Panc1 (cell line): ENCODE measurements at regions not wholly inside any gene's neighbourhood (a gene's known extent, or its start where the extent isn't known, plus 50 kb on each side); places are given as distances from the start of the nearest gene placed in this dataset.

Source experiments
- ATAC-seq: fragments of 200-7000 bp; cut with Tn5 transposase; 2 replicates; pipeline ENCODE4 v1.9.1; 2020; ENCODE audit warnings: mild to moderate bottlenecking, moderate library complexity
- BruUV-seq: library from RNA; stranded (reverse); fragments of 400-500 nt; replicated peaks from 2 replicates; lab custom pipeline; 2021; lab: Mats Ljungman, UMichigan
- CTCF ChIA-PET: fragments of 300-600 bp; sonication (Branson Sonifier 250); formaldehyde crosslinking; loops from one replicate; lab custom pipeline; 2022; ENCODE audit warnings: antibody characterized with exemption; lab: Charles Lee
- POLR2A ChIA-PET: fragments of 300-600 bp; sonication (Branson Sonifier 250); formaldehyde crosslinking; loops from one replicate; lab custom pipeline; 2022; ENCODE audit warnings: antibody characterized with exemption; lab: Charles Lee
- DNase-seq: peaks from one replicate; pipeline ENCODE4 v3.0.0-alpha.2; 2010; ENCODE audit warnings: low read depth, low spot score
- H3K27ac ChIP-seq: 2 replicates; pipeline ENCODE4 v1.5.1; 2011; ENCODE audit warnings: mild to moderate bottlenecking, low read length, inconsistent platforms
- H3K27me3 ChIP-seq: fragments of 200-500 bp; sonication (Bioruptor generic); 2 replicates; pipeline ENCODE4 v1.6.0; 2014; ENCODE audit warnings: low read length, inconsistent platforms; ENCODE audit not compliant: control insufficient read depth, insufficient read depth
- H3K36me3 ChIP-seq: fragments of 200-500 bp; sonication (Bioruptor generic); 2 replicates; pipeline ENCODE4 v1.5.1; 2014; ENCODE audit warnings: inconsistent platforms, mild to moderate bottlenecking, low read length, moderate library complexity; ENCODE audit not compliant: control insufficient read depth, insufficient read depth
- H3K4me1 ChIP-seq: 2 replicates; pipeline ENCODE4 v1.5.1; 2011; ENCODE audit warnings: inconsistent platforms, mild to moderate bottlenecking, low read length, moderate library complexity; ENCODE audit not compliant: control insufficient read depth, insufficient read depth
- H3K4me3 ChIP-seq, 2 experiments: 2 replicates each; pipeline ENCODE4 v1.5.1; 2011 to 2012; ENCODE audit warnings: low read depth in 2 of 2, low read length in 2 of 2, mild to moderate bottlenecking in 2 of 2, inconsistent platforms in 1 of 2, moderate library complexity in 1 of 2
- H3K9me3 ChIP-seq: fragments of 200-500 bp; sonication (Bioruptor generic); 2 replicates; pipeline ENCODE4 v1.5.1; 2014; ENCODE audit warnings: low read depth, mild to moderate bottlenecking, inconsistent platforms, low read length, moderate library complexity; ENCODE audit not compliant: control insufficient read depth, insufficient read depth
- POLR2AphosphoS5 ChIP-seq: IDR thresholded peaks from 2 replicates; pipeline ENCODE4 v1.6.1; 2012; ENCODE audit warnings: mild to moderate bottlenecking, low read depth, low read length, moderate library complexity
- SIN3A ChIP-seq: IDR thresholded peaks from 2 replicates; pipeline ENCODE4 v1.6.1; 2012; ENCODE audit warnings: low read depth, mild to moderate bottlenecking, low read length, moderate library complexity, borderline replicate concordance; ENCODE audit not compliant: insufficient read depth
- TCF7L2 ChIP-seq: IDR thresholded peaks from 2 replicates; pipeline ENCODE4 v1.6.1; 2011; ENCODE audit warnings: mild to moderate bottlenecking, low read depth, low read length, inconsistent platforms
- in situ Hi-C: cut with HindIII; loops from 2 replicates; pipeline ENCODE4 v1.10.0; 2016; ENCODE audit warnings: low sequenced_read_pairs, low pct_unique_long_range_greater_than_20kb
- intact Hi-C: fragments of 100-400 bp; cut with micrococcal nuclease; formaldehyde crosslinking; loops from one replicate; pipeline ENCODE4 v1.10.0; 2022; ENCODE audit not compliant: unreplicated experiment
- TF ChIP-seq, protein P1 (sequence below): fragments of 450-650 bp; IDR thresholded peaks from 2 replicates; pipeline ENCODE4 v1.5.1; 2017; ENCODE audit warnings: mild to moderate bottlenecking
- TF ChIP-seq, protein P2 (sequence below), 2 experiments: IDR thresholded peaks; 2 replicates each; pipeline ENCODE4 v1.6.1; 2011 to 2012; ENCODE audit warnings: low read depth in 2 of 2, control low read depth in 1 of 2, low read length in 1 of 2, mild to moderate bottlenecking in 1 of 2, moderate library complexity in 1 of 2; ENCODE audit not compliant: insufficient read depth in 1 of 2

DNA sequence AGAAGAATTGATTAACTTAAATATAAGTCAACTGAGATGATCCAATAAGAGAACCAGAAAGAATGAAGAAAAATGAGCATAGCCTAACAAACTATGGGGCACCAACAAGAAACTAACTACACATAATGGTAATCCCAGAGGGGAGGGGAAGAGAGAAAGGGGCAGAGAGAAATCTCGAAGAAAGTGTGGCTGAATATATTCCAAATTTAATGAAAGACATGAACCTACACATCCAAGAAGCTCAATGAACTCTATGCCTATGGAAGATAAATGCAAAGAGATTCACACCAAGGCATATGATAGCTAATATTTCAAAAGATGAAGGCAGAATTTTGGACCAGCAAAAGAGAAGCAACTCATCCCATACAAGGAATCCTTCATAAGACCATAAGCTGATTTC lies 649.2 kb downstream of the ZEB2 start:
- Histone ChIP-seq H3K4me3 (no peak overlapping the region), H3K27ac (no peak overlapping the region), H3K4me1 (no peaks in the 10 kb centered on the region), H3K27me3 (no peaks in the 10 kb centered on the region), H3K36me3 (no peaks in the 10 kb centered on the region), H3K9me3 (0 out of 2 replicates have a peak, but pooled peaks cover 3% of the 10 kb centered on the region)
- DNase-seq (no peak), ATAC-seq (no peak)
- CTCF ChIA-PET = interaction anchor here (0.9 kb wide), 1 partner anchor 9 kb away, joined by 3 read pairs; no protein-coding TSS in a partner anchor
- POLR2A ChIA-PET = no interaction called here
- BruUV-seq = no TSS peak
- in situ Hi-C loops = no loop called here
- intact Hi-C loops = no loop called here
- TF ChIP-seq SIN3A (no peak), POLR2AphosphoS5 (no peak), TCF7L2 (no peak)
- TF ChIP-seq, protein P1, sequence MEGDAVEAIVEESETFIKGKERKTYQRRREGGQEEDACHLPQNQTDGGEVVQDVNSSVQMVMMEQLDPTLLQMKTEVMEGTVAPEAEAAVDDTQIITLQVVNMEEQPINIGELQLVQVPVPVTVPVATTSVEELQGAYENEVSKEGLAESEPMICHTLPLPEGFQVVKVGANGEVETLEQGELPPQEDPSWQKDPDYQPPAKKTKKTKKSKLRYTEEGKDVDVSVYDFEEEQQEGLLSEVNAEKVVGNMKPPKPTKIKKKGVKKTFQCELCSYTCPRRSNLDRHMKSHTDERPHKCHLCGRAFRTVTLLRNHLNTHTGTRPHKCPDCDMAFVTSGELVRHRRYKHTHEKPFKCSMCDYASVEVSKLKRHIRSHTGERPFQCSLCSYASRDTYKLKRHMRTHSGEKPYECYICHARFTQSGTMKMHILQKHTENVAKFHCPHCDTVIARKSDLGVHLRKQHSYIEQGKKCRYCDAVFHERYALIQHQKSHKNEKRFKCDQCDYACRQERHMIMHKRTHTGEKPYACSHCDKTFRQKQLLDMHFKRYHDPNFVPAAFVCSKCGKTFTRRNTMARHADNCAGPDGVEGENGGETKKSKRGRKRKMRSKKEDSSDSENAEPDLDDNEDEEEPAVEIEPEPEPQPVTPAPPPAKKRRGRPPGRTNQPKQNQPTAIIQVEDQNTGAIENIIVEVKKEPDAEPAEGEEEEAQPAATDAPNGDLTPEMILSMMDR = no peak
- TF ChIP-seq, protein P2, sequence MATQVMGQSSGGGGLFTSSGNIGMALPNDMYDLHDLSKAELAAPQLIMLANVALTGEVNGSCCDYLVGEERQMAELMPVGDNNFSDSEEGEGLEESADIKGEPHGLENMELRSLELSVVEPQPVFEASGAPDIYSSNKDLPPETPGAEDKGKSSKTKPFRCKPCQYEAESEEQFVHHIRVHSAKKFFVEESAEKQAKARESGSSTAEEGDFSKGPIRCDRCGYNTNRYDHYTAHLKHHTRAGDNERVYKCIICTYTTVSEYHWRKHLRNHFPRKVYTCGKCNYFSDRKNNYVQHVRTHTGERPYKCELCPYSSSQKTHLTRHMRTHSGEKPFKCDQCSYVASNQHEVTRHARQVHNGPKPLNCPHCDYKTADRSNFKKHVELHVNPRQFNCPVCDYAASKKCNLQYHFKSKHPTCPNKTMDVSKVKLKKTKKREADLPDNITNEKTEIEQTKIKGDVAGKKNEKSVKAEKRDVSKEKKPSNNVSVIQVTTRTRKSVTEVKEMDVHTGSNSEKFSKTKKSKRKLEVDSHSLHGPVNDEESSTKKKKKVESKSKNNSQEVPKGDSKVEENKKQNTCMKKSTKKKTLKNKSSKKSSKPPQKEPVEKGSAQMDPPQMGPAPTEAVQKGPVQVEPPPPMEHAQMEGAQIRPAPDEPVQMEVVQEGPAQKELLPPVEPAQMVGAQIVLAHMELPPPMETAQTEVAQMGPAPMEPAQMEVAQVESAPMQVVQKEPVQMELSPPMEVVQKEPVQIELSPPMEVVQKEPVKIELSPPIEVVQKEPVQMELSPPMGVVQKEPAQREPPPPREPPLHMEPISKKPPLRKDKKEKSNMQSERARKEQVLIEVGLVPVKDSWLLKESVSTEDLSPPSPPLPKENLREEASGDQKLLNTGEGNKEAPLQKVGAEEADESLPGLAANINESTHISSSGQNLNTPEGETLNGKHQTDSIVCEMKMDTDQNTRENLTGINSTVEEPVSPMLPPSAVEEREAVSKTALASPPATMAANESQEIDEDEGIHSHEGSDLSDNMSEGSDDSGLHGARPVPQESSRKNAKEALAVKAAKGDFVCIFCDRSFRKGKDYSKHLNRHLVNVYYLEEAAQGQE (IDR thresholded peaks at IDR 0.05; ENCODE audit: insufficient read depth in 1 of 2, low read depth in 2 of 2, low read length in 1 of 2) = no peak

DNA sequence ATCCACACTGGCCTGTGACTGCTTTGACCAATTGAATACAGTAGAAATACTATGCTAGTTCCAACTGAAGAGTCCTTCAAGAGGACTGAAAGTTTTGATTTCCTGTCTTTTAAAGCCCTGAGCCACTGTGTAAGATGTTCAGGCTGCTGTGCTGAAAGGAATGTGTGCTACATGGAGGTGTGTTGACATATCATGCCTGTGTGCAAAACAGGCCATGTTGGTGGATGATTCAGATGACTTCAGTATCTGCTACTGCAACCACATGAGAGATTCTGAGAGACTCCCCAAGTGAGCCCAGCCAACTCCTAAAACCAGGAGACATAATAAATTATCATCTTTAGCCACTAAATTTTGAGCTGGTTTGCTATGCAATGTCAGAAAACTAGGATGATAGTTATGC lies 662.9 kb downstream of the ZEB2 start:
- TF ChIP-seq TCF7L2 = no peak
- TF ChIP-seq, protein P2 (IDR thresholded peaks at IDR 0.05; ENCODE audit: insufficient read depth in 1 of 2, low read depth in 2 of 2, low read length in 1 of 2) = no peak
- TF ChIP-seq POLR2AphosphoS5 = no peak
- TF ChIP-seq SIN3A = no peak
- TF ChIP-seq, protein P1 = no peak
- Histone ChIP-seq H3K36me3 (no peaks in the 10 kb centered on the region), H3K27me3 (no peaks in the 10 kb centered on the region), H3K9me3 (no peaks in the 10 kb centered on the region), H3K4me3 (no peak overlapping the region), H3K27ac (no peak overlapping the region), H3K4me1 (no peaks in the 10 kb centered on the region)
- CTCF ChIA-PET = no interaction called here
- POLR2A ChIA-PET = no interaction called here
- DNase-seq = no peak
- intact Hi-C loops = no loop called here
- no TSS peak for BruUV-seq
- ATAC-seq = no peak
- in situ Hi-C loops = no loop called here
